Progenitor cell of endocrine pancreas (in vitro differentiated cells): ENCODE measurements at regions not wholly inside any gene's neighbourhood (a gene's known extent, or its start where the extent isn't known, plus 50 kb on each side); places are given as distances from the start of the nearest gene placed in this dataset.

ENCODE experiments used
- DNase-seq: peaks from one replicate; pipeline ENCODE4 v3.0.0; 2021; ENCODE audit warnings: low spot score; ENCODE audit not compliant: unreplicated experiment
- H3K27ac Mint-ChIP-seq: 2 replicates; pipeline ENCODE4 v1.8.0; 2021; ENCODE audit warnings: mild to moderate bottlenecking, moderate library complexity, mixed read lengths
- H3K27me3 Mint-ChIP-seq: 2 replicates; pipeline ENCODE4 v1.8.0; 2021; ENCODE audit warnings: mixed read lengths
- H3K36me3 Mint-ChIP-seq: 2 replicates; pipeline ENCODE4 v1.8.0; 2022; ENCODE audit warnings: mixed read lengths; ENCODE audit not compliant: insufficient read depth
- H3K4me1 Mint-ChIP-seq: 2 replicates; pipeline ENCODE4 v1.8.0; 2021; ENCODE audit warnings: low read depth, mixed read lengths
- H3K4me3 Mint-ChIP-seq: 2 replicates; pipeline ENCODE4 v1.8.0; 2021; ENCODE audit warnings: low read depth, mild to moderate bottlenecking, moderate library complexity, mixed read lengths
- H3K9me3 Mint-ChIP-seq: 2 replicates; pipeline ENCODE4 v1.8.0; 2021; ENCODE audit warnings: low read depth, mixed read lengths
- TF ChIP-seq, protein P1 (sequence below): fragments of 200-600 bp; sonication (generic); IDR thresholded peaks from one replicate; pipeline ENCODE4 v1.5.0; 2021; ENCODE audit warnings: antibody characterized with exemption, mild to moderate bottlenecking; ENCODE audit not compliant: unreplicated experiment

DNA sequence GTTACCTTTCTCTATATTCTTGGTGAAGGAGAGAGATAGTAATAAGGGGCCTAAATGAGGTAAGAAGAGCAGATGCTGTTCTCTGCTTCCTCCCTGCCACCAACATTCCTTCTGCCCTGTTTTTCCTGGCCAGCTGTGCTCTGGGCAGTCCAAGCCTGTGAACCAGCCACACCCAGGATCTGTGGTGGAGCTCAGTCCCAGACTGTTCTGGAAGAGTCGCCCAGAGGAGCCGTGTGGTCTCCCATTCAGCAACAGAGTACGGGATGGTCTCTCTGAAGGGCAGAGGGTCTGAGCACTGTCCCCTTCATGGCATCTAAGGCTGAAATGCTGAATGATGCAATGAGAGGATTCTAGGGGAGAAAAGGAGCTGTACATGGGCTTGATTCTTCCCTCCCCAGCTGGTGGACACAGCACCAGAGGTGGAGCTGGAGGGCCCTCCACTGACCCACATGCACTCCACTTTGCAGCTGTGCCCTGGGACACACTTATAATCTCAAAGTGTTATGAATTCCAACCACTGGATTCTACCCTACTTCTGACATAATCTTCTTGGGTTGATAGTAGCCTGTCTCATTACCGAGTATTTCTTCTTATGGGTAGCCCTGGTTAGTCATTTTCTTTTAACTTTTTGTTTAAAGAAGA is 70.8 kb upstream of the RPS23 start:
- Mint-ChIP-seq H3K9me3 (no peaks in the 10 kb centered on the region), H3K27me3 (peaks cover 32% of the 10 kb centered on the region), H3K4me1 (peaks cover 23% of the 10 kb centered on the region), H3K27ac (no peak overlapping the region), H3K4me3 (no peak overlapping the region), H3K36me3 (no peaks in the 10 kb centered on the region)
- no peak for DNase-seq
- TF ChIP-seq, protein P1, sequence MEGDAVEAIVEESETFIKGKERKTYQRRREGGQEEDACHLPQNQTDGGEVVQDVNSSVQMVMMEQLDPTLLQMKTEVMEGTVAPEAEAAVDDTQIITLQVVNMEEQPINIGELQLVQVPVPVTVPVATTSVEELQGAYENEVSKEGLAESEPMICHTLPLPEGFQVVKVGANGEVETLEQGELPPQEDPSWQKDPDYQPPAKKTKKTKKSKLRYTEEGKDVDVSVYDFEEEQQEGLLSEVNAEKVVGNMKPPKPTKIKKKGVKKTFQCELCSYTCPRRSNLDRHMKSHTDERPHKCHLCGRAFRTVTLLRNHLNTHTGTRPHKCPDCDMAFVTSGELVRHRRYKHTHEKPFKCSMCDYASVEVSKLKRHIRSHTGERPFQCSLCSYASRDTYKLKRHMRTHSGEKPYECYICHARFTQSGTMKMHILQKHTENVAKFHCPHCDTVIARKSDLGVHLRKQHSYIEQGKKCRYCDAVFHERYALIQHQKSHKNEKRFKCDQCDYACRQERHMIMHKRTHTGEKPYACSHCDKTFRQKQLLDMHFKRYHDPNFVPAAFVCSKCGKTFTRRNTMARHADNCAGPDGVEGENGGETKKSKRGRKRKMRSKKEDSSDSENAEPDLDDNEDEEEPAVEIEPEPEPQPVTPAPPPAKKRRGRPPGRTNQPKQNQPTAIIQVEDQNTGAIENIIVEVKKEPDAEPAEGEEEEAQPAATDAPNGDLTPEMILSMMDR, result no peak

DNA sequence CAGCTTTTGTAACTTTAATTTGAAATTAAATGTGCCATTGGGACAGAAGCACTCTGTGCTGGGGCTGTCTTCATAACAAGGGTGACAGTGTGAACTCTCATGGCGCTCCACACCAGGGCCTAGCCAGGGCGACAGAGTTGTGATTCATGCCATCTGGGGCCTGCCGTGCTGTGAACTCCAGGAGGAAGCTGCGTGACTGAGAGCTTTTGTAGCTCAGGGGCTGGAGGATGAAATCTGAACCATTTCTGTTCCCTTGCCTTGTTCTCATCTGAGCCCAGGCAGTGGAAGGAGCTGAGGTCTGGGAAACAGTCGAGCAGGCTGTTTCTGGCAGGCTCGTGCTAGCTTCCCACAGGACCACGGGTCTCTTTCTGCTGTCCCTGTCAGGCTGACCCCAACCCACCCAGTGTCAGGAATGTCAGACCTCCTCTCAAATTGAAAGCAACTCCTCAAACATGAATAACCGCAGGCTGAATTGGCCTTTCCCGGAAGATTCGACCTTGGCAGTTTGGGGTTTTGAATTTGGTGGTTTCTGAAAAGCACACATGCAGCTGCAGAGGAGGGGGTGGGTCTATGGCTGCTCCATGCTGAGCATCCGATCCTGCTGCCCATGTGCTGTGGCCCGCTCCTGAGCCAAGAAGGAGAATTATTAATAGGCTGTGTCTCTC is 69.2 kb upstream of the RPS23 start:
- H3K4me3 Mint-ChIP-seq, result no peak overlapping the region
- H3K27me3 Mint-ChIP-seq, result peaks cover 32% of the 10 kb centered on the region
- DNase-seq, result no peak
- H3K36me3 Mint-ChIP-seq, result no peaks in the 10 kb centered on the region
- H3K4me1 Mint-ChIP-seq, result peaks cover 23% of the 10 kb centered on the region
- H3K9me3 Mint-ChIP-seq, result no peaks in the 10 kb centered on the region
- H3K27ac Mint-ChIP-seq, result no peak overlapping the region
- TF ChIP-seq, protein P1, result no peak

DNA sequence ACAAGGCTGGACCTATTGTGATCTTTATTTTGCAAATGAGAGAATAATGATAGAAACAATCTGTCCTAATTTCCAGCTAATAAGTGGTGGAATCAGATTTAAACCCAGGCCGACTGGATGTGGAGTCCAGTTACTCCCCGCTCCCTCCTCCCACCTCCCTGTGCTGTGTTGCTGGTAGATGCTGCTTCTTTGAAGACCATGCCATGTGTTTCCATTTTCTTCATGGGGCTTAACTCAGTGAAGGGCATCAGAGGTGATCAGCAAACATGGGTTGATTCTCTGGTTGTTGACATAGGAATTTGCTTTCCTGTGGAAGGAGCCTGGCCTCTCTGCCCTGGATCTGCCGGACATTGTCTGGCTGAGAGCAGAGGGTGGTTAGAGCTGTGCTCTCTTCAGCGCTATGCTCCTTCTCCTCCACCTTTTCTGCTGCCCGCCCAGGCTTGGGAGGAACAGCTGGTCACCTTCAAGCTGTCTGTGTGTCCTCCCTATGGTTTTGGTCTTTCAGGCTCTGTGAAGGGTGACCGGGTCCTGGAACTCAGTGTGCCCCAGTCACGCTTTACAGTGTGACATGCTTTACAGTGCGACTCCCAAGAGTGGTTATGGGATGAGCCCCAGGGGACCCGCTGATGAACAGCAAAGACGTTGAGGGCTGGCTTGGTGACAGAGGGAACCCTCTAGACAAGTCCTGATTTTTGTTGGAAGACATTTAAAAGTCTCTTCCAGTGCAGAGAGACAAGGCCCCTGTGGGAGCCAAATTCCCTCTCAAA is 68.4 kb upstream of the RPS23 start:
- Mint-ChIP-seq H3K27ac (no peak overlapping the region), H3K4me3 (no peak overlapping the region), H3K36me3 (no peaks in the 10 kb centered on the region), H3K27me3 (peaks cover 33% of the 10 kb centered on the region), H3K9me3 (no peaks in the 10 kb centered on the region), H3K4me1 (peaks cover 22% of the 10 kb centered on the region)
- no peak for DNase-seq
- TF ChIP-seq, protein P1, result no peak

DNA sequence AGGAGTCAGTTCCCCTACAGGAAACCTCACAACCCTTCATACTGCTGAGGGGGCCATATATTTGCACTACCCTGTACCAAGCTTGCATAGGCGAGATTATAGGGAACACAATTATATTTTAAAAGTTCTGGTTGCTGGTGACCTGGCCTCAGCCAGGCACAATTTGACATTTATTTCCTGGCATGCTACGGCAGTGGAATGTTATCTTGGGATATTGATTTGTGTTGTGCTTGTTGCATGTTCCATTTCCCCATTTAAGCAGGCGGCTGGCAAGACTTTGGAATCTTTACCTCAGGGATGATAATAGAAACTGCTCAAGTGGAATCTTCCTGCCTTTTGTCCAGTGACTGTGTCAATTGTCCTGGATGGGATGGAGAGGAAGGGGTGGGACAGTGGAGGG is 67.0 kb upstream of the RPS23 start:
- Mint-ChIP-seq H3K9me3 (no peaks in the 10 kb centered on the region), H3K4me3 (no peak overlapping the region), H3K27me3 (peaks cover 36% of the 10 kb centered on the region), H3K36me3 (no peaks in the 10 kb centered on the region), H3K4me1 (peaks cover 22% of the 10 kb centered on the region), H3K27ac (no peak overlapping the region)
- TF ChIP-seq, protein P1, result no peak
- DNase-seq, result no peak

DNA sequence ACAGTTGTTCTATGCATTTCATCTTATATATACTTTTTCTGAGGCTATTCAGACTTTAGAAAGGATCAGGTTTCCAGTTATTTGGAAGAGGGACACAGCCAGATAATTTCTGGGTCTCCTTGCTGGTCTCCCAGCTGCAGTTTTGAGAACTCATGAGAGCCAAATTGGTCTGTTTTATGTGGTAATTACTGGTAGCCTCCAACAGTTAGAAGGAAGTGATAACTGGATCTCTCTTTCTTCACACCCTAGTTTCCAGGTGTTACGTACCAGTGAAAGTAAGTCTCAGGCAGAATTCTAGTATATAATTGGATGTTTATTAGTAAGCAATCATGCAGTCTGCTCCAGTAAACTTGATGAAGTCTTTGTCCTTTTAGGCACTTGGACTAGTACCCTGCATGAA is 63.2 kb upstream of the RPS23 start:
- peaks cover 14% of the 10 kb centered on the region for H3K27me3 Mint-ChIP-seq
- TF ChIP-seq, protein P1, result no peak
- DNase-seq, result no peak
- no peaks in the 10 kb centered on the region for H3K36me3 Mint-ChIP-seq
- H3K27ac Mint-ChIP-seq, result no peak overlapping the region
- H3K4me1 Mint-ChIP-seq, result peaks cover 9% of the 10 kb centered on the region
- no peaks in the 10 kb centered on the region for H3K9me3 Mint-ChIP-seq
- H3K4me3 Mint-ChIP-seq, result no peak overlapping the region
